ENCODE measurements at regions not wholly inside any gene's neighbourhood (a gene's known extent, or its start where the extent isn't known, plus 50 kb on each side); places are given as distances from the start of the nearest gene placed in this dataset.

GRCh38 chr2:100660851-100661584 is 98.2 kb downstream of the PDCL3 start:
- FAIRE-seq, result no peak
- Mint-ChIP-seq H3K27me3 (ENCODE audit: low read depth, unreplicated experiment) (peaks cover 5% of the 10 kb centered on the region), H3K36me3 (ENCODE audit: low read depth, unreplicated experiment) (no peaks in the 10 kb centered on the region), H3K27ac (ENCODE audit: unreplicated experiment) (no peak overlapping the region), H3K4me1 (ENCODE audit: low read depth, unreplicated experiment) (no peaks in the 10 kb centered on the region), H3K9me3 (ENCODE audit: unreplicated experiment) (no peaks in the 10 kb centered on the region), H3K4me3 (ENCODE audit: unreplicated experiment) (no peak overlapping the region)
- H3K4me1 ChIP-seq (ENCODE audit: insufficient read depth, low read length), result no peaks in the 10 kb centered on the region
- no peaks in the 10 kb centered on the region for H3K79me2 ChIP-seq (ENCODE audit: insufficient read depth, low read length)
- H3K4me2 ChIP-seq (ENCODE audit: low read length), result no peak overlapping the region
- H3K4me3 ChIP-seq (ENCODE audit: insufficient read depth, low read depth, low read length), result no peak overlapping the region
- H2AFZ ChIP-seq (ENCODE audit: low read depth, low read length), result no peak overlapping the region
- H4K20me1 ChIP-seq (ENCODE audit: insufficient read depth, low read length), result no peaks in the 10 kb centered on the region
- no peak for DNase-seq (ENCODE audit: low read depth)
- H3K9ac ChIP-seq (ENCODE audit: low read length), result no peak overlapping the region
- no peak for TF ChIP-seq EZH2 (IDR thresholded peaks at IDR 0.05; ENCODE audit: insufficient read depth, low read length)
- no peak for TF ChIP-seq CTCF (IDR thresholded peaks at IDR 0.05; ENCODE audit: insufficient read depth, low read depth, low read length)
- no peaks in the 10 kb centered on the region for H3K9me3 ChIP-seq (ENCODE audit: insufficient read depth, low read depth, low read length)
- peaks cover 2% of the 10 kb centered on the region for H3K27me3 ChIP-seq (ENCODE audit: insufficient read depth, low read length)
- H3K36me3 ChIP-seq (ENCODE audit: insufficient read depth, low read length), result no peaks in the 10 kb centered on the region
- H3K27ac ChIP-seq (ENCODE audit: low read depth, low read length), result no peak overlapping the region

GRCh38 chr2:100662866-100663265 is 100.1 kb downstream of the PDCL3 start:
- no peak overlapping the region for H3K27ac ChIP-seq (ENCODE audit: low read depth, low read length)
- H3K4me1 Mint-ChIP-seq (ENCODE audit: low read depth, unreplicated experiment), result no peaks in the 10 kb centered on the region
- H3K4me3 ChIP-seq (ENCODE audit: insufficient read depth, low read depth, low read length), result no peak overlapping the region
- no peak overlapping the region for H2AFZ ChIP-seq (ENCODE audit: low read depth, low read length)
- no peaks in the 10 kb centered on the region for H4K20me1 ChIP-seq (ENCODE audit: insufficient read depth, low read length)
- H3K4me3 Mint-ChIP-seq (ENCODE audit: unreplicated experiment), result no peak overlapping the region
- no peak overlapping the region for H3K9ac ChIP-seq (ENCODE audit: low read length)
- FAIRE-seq, result no peak
- H3K9me3 Mint-ChIP-seq (ENCODE audit: unreplicated experiment), result no peaks in the 10 kb centered on the region
- no peak overlapping the region for H3K4me2 ChIP-seq (ENCODE audit: low read length)
- H3K27ac Mint-ChIP-seq (ENCODE audit: unreplicated experiment), result no peak overlapping the region
- peaks cover 7% of the 10 kb centered on the region for H3K27me3 Mint-ChIP-seq (ENCODE audit: low read depth, unreplicated experiment)
- no peaks in the 10 kb centered on the region for H3K9me3 ChIP-seq (ENCODE audit: insufficient read depth, low read depth, low read length)
- no peaks in the 10 kb centered on the region for H3K4me1 ChIP-seq (ENCODE audit: insufficient read depth, low read length)
- H3K27me3 ChIP-seq (ENCODE audit: insufficient read depth, low read length), result peaks cover 2% of the 10 kb centered on the region
- no peaks in the 10 kb centered on the region for H3K36me3 ChIP-seq (ENCODE audit: insufficient read depth, low read length)
- no peaks in the 10 kb centered on the region for H3K79me2 ChIP-seq (ENCODE audit: insufficient read depth, low read length)
- TF ChIP-seq EZH2 (IDR thresholded peaks at IDR 0.05; ENCODE audit: insufficient read depth, low read length) (no peak), CTCF (IDR thresholded peaks at IDR 0.05; ENCODE audit: insufficient read depth, low read depth, low read length) (no peak)
- H3K36me3 Mint-ChIP-seq (ENCODE audit: low read depth, unreplicated experiment), result no peaks in the 10 kb centered on the region
- no peak for DNase-seq (ENCODE audit: low read depth)

GRCh38 chr2:100664021-100664755 is 101.4 kb downstream of the PDCL3 start:
- Histone ChIP-seq H3K27ac (ENCODE audit: low read depth, low read length) (no peak overlapping the region), H3K9me3 (ENCODE audit: insufficient read depth, low read depth, low read length) (no peaks in the 10 kb centered on the region), H3K4me1 (ENCODE audit: insufficient read depth, low read length) (no peaks in the 10 kb centered on the region), H4K20me1 (ENCODE audit: insufficient read depth, low read length) (no peaks in the 10 kb centered on the region), H2AFZ (ENCODE audit: low read depth, low read length) (no peak overlapping the region), H3K4me2 (ENCODE audit: low read length) (no peak overlapping the region), H3K9ac (ENCODE audit: low read length) (no peak overlapping the region), H3K27me3 (ENCODE audit: insufficient read depth, low read length) (peaks cover 4% of the 10 kb centered on the region), H3K4me3 (ENCODE audit: insufficient read depth, low read depth, low read length) (no peak overlapping the region), H3K36me3 (ENCODE audit: insufficient read depth, low read length) (no peaks in the 10 kb centered on the region), H3K79me2 (ENCODE audit: insufficient read depth, low read length) (no peaks in the 10 kb centered on the region)
- DNase-seq (ENCODE audit: low read depth) (no peak), FAIRE-seq (no peak)
- TF ChIP-seq CTCF (IDR thresholded peaks at IDR 0.05; ENCODE audit: insufficient read depth, low read depth, low read length) (no peak), EZH2 (IDR thresholded peaks at IDR 0.05; ENCODE audit: insufficient read depth, low read length) (no peak)
- H3K9me3 Mint-ChIP-seq (ENCODE audit: unreplicated experiment), result no peaks in the 10 kb centered on the region
- H3K36me3 Mint-ChIP-seq (ENCODE audit: low read depth, unreplicated experiment), result no peaks in the 10 kb centered on the region
- H3K27me3 Mint-ChIP-seq (ENCODE audit: low read depth, unreplicated experiment), result peaks cover 20% of the 10 kb centered on the region
- H3K4me3 Mint-ChIP-seq (ENCODE audit: unreplicated experiment), result no peak overlapping the region
- no peak overlapping the region for H3K27ac Mint-ChIP-seq (ENCODE audit: unreplicated experiment)
- no peaks in the 10 kb centered on the region for H3K4me1 Mint-ChIP-seq (ENCODE audit: low read depth, unreplicated experiment)
